SK-N-SH treated with all-trans-retinoic acid at 6 μM for 48 hours (cell line): ENCODE measurements at regions not wholly inside any gene's neighbourhood (a gene's known extent, or its start where the extent isn't known, plus 50 kb on each side); places are given as distances from the start of the nearest gene placed in this dataset.

Experiments
- ATAC-seq: fragments of 200-7000 bp; cut with Tn5 transposase; 3 replicates; pipeline ENCODE4 v1.9.1; 2020; ENCODE audit warnings: mild to moderate bottlenecking, moderate library complexity
- ARNTL ChIP-seq: fragments of 450-650 bp; formaldehyde crosslinking; IDR thresholded peaks from 2 replicates; pipeline ENCODE4 v1.5.0; 2020; ENCODE audit warnings: low read depth, mild to moderate bottlenecking, moderate library complexity, borderline replicate concordance
- BACH2 ChIP-seq: fragments of 250-450 bp; sonication (Bioruptor Pico); IDR thresholded peaks from 2 replicates; pipeline ENCODE4 v1.9.0; 2021; ENCODE audit warnings: mild to moderate bottlenecking, borderline replicate concordance
- ESRRG ChIP-seq: fragments of 250-450 bp; sonication (Bioruptor Pico); IDR thresholded peaks from 2 replicates; pipeline ENCODE4 v1.6.1; 2021; ENCODE audit warnings: mild to moderate bottlenecking
- GLIS3 ChIP-seq: fragments of 250-450 bp; sonication (Bioruptor Pico); IDR thresholded peaks from 2 replicates; pipeline ENCODE4 v1.5.0; 2020; ENCODE audit warnings: mild to moderate bottlenecking, moderate library complexity
- OSR1 ChIP-seq: fragments of 250-450 bp; sonication (Bioruptor Pico); IDR thresholded peaks from 2 replicates; pipeline ENCODE4 v1.8.0; 2022; ENCODE audit warnings: moderate library complexity, mild to moderate bottlenecking, inconsistent platforms
- PPARA ChIP-seq: fragments of 250-450 bp; sonication (Bioruptor Pico); IDR thresholded peaks from 2 replicates; pipeline ENCODE4 v1.5.0; 2020; ENCODE audit warnings: mild to moderate bottlenecking, borderline replicate concordance
- RARB ChIP-seq: fragments of 250-450 bp; sonication (Bioruptor Pico); IDR thresholded peaks from 2 replicates; pipeline ENCODE4 v1.8.0; 2021; ENCODE audit warnings: mild to moderate bottlenecking, moderate library complexity
- SNAI2 ChIP-seq: fragments of 250-450 bp; sonication (Bioruptor Pico); IDR thresholded peaks from 2 replicates; pipeline ENCODE4 v1.5.0; 2020; ENCODE audit warnings: mild to moderate bottlenecking, moderate library complexity
- TCF4 ChIP-seq: fragments of 250-450 bp; sonication (Bioruptor Pico); IDR thresholded peaks from 2 replicates; pipeline ENCODE4 v1.8.0; 2021; ENCODE audit warnings: mild to moderate bottlenecking, moderate library complexity, borderline replicate concordance
- TOX ChIP-seq: fragments of 250-450 bp; sonication (Bioruptor Pico); IDR thresholded peaks from 2 replicates; pipeline ENCODE4 v1.8.0; 2021; ENCODE audit warnings: mild to moderate bottlenecking, moderate library complexity, borderline replicate concordance
- ZC3H10 ChIP-seq: fragments of 250-450 bp; sonication (Bioruptor Pico); IDR thresholded peaks from 2 replicates; pipeline ENCODE4 v1.5.1; 2021; ENCODE audit warnings: mild to moderate bottlenecking, moderate library complexity
- ZFP3 ChIP-seq: fragments of 250-450 bp; sonication (Bioruptor Pico); IDR thresholded peaks from 2 replicates; pipeline ENCODE4 v1.5.0; 2020; ENCODE audit warnings: mild to moderate bottlenecking, moderate library complexity
- ZFP30 ChIP-seq: fragments of 450-650 bp; formaldehyde crosslinking; IDR thresholded peaks from 2 replicates; pipeline ENCODE4 v1.5.0; 2022; ENCODE audit warnings: mild to moderate bottlenecking, moderate library complexity
- ZNF565 ChIP-seq: fragments of 450-650 bp; formaldehyde crosslinking; conservative IDR thresholded peaks from 2 replicates; pipeline ENCODE4 v1.5.0; 2020; ENCODE audit warnings: low read depth, mild to moderate bottlenecking, moderate library complexity
- ZNF70 ChIP-seq: fragments of 450-650 bp; formaldehyde crosslinking; IDR thresholded peaks from 2 replicates; pipeline ENCODE4 v1.5.0; 2020; ENCODE audit warnings: mild to moderate bottlenecking, moderate library complexity
- ZNF8 ChIP-seq: fragments of 450-650 bp; formaldehyde crosslinking; IDR thresholded peaks from 2 replicates; pipeline ENCODE4 v1.5.0; 2020; ENCODE audit warnings: mild to moderate bottlenecking, moderate library complexity
- TF ChIP-seq, protein P1 (sequence below): fragments of 250-450 bp; sonication (Bioruptor Pico); IDR thresholded peaks from 2 replicates; pipeline ENCODE4 v1.5.0; 2020; ENCODE audit warnings: mild to moderate bottlenecking, moderate library complexity
- TF ChIP-seq, protein P2 (sequence below): fragments of 250-450 bp; sonication (Bioruptor Pico); IDR thresholded peaks from 2 replicates; pipeline ENCODE4 v1.8.0; 2020; ENCODE audit warnings: mild to moderate bottlenecking, moderate library complexity, borderline replicate concordance
- TF ChIP-seq, protein P3 (sequence below): fragments of 250-450 bp; sonication (Bioruptor Pico); IDR thresholded peaks from 2 replicates; pipeline ENCODE4 v1.5.1; 2021; ENCODE audit warnings: mild to moderate bottlenecking, moderate library complexity
- TF ChIP-seq, protein P4 (sequence below): fragments of 250-450 bp; sonication (Bioruptor Pico); IDR thresholded peaks from 2 replicates; pipeline ENCODE4 v1.8.0; 2021; ENCODE audit warnings: low read depth, mild to moderate bottlenecking, moderate library complexity, borderline replicate concordance

DNA sequence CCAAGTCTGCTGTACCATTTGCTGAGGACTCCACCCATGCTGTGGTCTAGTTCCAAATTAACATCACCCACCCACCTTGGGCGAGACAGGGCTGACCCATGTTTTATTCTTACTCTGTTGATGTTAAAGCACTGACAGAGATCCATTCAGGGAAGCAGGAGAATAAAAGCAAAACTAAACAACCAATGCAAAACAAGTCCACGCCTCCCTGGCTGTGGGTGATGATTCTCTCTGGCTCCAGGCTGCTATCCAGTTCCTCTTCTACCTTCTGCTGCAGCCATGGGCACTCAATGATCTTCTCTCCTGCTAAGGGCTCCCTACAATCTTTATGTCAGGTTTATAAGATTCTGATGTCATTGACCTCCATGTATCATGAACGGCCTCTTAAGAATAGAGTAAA is 786.6 kb upstream of the ID2 start (continued):
- TF ChIP-seq, protein P1, sequence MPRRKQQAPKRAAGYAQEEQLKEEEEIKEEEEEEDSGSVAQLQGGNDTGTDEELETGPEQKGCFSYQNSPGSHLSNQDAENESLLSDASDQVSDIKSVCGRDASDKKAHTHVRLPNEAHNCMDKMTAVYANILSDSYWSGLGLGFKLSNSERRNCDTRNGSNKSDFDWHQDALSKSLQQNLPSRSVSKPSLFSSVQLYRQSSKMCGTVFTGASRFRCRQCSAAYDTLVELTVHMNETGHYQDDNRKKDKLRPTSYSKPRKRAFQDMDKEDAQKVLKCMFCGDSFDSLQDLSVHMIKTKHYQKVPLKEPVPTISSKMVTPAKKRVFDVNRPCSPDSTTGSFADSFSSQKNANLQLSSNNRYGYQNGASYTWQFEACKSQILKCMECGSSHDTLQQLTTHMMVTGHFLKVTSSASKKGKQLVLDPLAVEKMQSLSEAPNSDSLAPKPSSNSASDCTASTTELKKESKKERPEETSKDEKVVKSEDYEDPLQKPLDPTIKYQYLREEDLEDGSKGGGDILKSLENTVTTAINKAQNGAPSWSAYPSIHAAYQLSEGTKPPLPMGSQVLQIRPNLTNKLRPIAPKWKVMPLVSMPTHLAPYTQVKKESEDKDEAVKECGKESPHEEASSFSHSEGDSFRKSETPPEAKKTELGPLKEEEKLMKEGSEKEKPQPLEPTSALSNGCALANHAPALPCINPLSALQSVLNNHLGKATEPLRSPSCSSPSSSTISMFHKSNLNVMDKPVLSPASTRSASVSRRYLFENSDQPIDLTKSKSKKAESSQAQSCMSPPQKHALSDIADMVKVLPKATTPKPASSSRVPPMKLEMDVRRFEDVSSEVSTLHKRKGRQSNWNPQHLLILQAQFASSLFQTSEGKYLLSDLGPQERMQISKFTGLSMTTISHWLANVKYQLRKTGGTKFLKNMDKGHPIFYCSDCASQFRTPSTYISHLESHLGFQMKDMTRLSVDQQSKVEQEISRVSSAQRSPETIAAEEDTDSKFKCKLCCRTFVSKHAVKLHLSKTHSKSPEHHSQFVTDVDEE (CRISPR knock-in tag) = no peak

DNA sequence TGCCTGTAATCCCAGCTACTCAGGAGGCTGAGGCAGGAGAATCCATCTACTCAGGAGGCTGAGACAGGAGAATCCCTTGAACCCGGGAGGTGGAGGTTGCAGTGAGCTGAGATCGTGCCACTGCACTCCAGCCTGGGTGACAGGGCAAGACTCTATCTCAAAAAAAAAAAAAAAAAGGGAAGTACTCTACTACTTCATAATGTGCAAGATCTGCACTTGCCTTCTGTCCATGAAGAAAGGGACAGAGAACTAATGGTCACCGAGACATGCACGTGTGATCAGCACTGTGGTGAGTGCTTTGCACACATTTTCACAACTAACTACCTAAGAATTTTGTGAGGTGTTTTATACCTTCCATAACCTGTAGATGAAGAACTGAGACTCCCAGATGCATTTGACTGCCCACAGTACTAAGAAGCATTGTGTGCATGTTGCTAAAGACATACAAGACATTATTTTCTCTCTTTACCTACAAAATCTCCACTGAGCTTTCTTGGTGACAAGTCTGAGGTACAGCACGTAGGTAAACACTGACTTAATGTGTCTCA is 784.8 kb upstream of the ID2 start:
- TF ChIP-seq, protein P2, sequence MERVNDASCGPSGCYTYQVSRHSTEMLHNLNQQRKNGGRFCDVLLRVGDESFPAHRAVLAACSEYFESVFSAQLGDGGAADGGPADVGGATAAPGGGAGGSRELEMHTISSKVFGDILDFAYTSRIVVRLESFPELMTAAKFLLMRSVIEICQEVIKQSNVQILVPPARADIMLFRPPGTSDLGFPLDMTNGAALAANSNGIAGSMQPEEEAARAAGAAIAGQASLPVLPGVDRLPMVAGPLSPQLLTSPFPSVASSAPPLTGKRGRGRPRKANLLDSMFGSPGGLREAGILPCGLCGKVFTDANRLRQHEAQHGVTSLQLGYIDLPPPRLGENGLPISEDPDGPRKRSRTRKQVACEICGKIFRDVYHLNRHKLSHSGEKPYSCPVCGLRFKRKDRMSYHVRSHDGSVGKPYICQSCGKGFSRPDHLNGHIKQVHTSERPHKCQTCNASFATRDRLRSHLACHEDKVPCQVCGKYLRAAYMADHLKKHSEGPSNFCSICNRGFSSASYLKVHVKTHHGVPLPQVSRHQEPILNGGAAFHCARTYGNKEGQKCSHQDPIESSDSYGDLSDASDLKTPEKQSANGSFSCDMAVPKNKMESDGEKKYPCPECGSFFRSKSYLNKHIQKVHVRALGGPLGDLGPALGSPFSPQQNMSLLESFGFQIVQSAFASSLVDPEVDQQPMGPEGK (CRISPR knock-in tag) = no peak
- TF ChIP-seq ZFP3 (CRISPR knock-in tag) = no peak
- no peak for TF ChIP-seq ZC3H10 (CRISPR knock-in tag)
- TF ChIP-seq ZNF8 (CRISPR knock-in tag) = no peak
- TF ChIP-seq, protein P1 (CRISPR knock-in tag) = no peak
- TF ChIP-seq PPARA (CRISPR knock-in tag) = no peak
- TF ChIP-seq TCF4 (CRISPR knock-in tag) = no peak
- TF ChIP-seq, protein P3, sequence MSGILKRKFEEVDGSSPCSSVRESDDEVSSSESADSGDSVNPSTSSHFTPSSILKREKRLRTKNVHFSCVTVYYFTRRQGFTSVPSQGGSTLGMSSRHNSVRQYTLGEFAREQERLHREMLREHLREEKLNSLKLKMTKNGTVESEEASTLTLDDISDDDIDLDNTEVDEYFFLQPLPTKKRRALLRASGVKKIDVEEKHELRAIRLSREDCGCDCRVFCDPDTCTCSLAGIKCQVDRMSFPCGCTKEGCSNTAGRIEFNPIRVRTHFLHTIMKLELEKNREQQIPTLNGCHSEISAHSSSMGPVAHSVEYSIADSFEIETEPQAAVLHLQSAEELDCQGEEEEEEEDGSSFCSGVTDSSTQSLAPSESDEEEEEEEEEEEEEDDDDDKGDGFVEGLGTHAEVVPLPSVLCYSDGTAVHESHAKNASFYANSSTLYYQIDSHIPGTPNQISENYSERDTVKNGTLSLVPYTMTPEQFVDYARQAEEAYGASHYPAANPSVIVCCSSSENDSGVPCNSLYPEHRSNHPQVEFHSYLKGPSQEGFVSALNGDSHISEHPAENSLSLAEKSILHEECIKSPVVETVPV (CRISPR knock-in tag) = no peak
- no peak for TF ChIP-seq ESRRG (CRISPR knock-in tag)
- no peak for TF ChIP-seq OSR1 (CRISPR knock-in tag)
- TF ChIP-seq, protein P4, sequence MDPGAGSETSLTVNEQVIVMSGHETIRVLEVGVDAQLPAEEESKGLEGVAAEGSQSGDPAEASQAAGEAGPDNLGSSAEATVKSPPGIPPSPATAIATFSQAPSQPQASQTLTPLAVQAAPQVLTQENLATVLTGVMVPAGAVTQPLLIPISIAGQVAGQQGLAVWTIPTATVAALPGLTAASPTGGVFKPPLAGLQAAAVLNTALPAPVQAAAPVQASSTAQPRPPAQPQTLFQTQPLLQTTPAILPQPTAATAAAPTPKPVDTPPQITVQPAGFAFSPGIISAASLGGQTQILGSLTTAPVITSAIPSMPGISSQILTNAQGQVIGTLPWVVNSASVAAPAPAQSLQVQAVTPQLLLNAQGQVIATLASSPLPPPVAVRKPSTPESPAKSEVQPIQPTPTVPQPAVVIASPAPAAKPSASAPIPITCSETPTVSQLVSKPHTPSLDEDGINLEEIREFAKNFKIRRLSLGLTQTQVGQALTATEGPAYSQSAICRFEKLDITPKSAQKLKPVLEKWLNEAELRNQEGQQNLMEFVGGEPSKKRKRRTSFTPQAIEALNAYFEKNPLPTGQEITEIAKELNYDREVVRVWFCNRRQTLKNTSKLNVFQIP (CRISPR knock-in tag) = no peak
- no peak for TF ChIP-seq ZNF70 (CRISPR knock-in tag)
- ATAC-seq = no peak

DNA sequence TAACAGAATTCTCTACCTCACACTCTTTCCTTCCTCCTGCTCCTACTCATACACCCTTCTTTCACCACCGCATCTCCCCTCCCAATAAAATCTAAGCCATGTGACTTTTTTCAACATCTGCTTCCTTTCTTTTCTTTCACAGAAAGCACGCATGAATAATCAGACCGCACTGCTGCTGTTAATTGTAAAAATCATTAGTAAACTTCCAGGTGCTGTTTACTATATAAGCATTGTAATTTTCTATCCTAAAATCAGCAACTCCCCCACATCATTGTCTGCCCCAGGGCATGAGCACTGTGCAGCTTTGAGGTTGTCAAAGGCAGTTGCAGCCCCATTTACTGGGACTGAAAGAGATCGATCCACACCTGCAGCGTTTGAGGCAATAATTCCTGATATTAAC is 782.6 kb upstream of the ID2 start:
- TF ChIP-seq BACH2 (CRISPR knock-in tag) (no peak), SNAI2 (CRISPR knock-in tag) (no peak), TOX (CRISPR knock-in tag) (no peak), GLIS3 (CRISPR knock-in tag) (no peak), RARB (CRISPR knock-in tag) (no peak), OSR1 (CRISPR knock-in tag) (no peak), ZC3H10 (CRISPR knock-in tag) (no peak), ZNF565 (CRISPR knock-in tag) (no peak), ZFP3 (CRISPR knock-in tag) (no peak), ZFP30 (CRISPR knock-in tag) (no peak), ARNTL (CRISPR knock-in tag) (no peak)
- TF ChIP-seq, protein P4 (CRISPR knock-in tag) = no peak
- TF ChIP-seq, protein P1 (CRISPR knock-in tag) = no peak
- no peak for ATAC-seq
